ENCODE measurements at regions not wholly inside any gene's neighbourhood (a gene's known extent, or its start where the extent isn't known, plus 50 kb on each side); places are given as distances from the start of the nearest gene placed in this dataset.
"Not testable (repeated sequence)": the region's sequence is repeated elsewhere in the genome, so short reads cannot be mapped to it uniquely, and the experiment has no call there.

DNA sequence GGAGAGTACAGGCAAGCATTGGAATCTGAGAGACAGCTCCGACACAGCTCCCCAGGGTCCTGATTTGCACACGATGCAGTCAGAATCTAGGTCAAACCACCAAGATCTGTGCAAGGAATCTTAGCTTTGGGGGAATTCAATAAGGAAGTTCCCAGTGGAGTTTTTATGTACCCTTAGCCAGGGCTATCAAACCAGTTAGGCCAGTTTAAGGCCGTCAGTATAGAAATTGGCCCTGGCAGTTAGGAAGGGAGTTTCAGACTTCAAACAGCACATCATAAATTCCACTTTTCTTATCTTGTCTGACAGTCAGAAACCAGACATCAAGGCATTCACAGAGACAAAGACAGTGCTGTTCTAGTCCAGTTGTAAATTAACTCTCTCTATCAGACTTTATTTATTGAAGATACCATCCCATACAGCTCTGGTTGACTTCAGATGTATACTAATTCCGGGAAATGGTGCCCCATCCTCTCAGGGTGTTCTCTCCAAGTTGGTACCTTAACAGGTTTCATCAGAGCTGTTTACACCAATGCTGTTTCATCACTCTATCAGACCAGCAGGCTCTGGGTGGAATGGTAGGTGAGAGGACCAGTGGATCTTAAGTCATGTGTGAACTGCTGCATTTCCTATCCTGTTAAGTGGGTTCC is 157.5 kb upstream of the ATF7IP start:
- Histone ChIP-seq H3K9me3 (no peaks in the 10 kb centered on the region), H3K4me3 (no peak overlapping the region), H3K27ac (no peak overlapping the region), H3K27me3 (ENCODE audit: insufficient read depth in 3 of 3, low read length in 2 of 3) (peaks cover 0 to 2% (median 0%) of the 10 kb centered on the region in 3 donors), H3K36me3 (ENCODE audit: insufficient read depth in 1 of 2, low read depth in 1 of 2) (no peaks in the 10 kb centered on the region), H3K4me1 (no peaks in the 10 kb centered on the region)
- TF ChIP-seq, protein P1, sequence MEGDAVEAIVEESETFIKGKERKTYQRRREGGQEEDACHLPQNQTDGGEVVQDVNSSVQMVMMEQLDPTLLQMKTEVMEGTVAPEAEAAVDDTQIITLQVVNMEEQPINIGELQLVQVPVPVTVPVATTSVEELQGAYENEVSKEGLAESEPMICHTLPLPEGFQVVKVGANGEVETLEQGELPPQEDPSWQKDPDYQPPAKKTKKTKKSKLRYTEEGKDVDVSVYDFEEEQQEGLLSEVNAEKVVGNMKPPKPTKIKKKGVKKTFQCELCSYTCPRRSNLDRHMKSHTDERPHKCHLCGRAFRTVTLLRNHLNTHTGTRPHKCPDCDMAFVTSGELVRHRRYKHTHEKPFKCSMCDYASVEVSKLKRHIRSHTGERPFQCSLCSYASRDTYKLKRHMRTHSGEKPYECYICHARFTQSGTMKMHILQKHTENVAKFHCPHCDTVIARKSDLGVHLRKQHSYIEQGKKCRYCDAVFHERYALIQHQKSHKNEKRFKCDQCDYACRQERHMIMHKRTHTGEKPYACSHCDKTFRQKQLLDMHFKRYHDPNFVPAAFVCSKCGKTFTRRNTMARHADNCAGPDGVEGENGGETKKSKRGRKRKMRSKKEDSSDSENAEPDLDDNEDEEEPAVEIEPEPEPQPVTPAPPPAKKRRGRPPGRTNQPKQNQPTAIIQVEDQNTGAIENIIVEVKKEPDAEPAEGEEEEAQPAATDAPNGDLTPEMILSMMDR (IDR thresholded peaks at IDR 0.05), result no peak
- no peak for DNase-seq
- WGBS, 3 donors, result 72 to 74% (median 74%) methylated on average over 4 of the region's 4 CpGs
- no peak for ATAC-seq
- intact Hi-C loops (cut with DNase I), result no loop called here

DNA sequence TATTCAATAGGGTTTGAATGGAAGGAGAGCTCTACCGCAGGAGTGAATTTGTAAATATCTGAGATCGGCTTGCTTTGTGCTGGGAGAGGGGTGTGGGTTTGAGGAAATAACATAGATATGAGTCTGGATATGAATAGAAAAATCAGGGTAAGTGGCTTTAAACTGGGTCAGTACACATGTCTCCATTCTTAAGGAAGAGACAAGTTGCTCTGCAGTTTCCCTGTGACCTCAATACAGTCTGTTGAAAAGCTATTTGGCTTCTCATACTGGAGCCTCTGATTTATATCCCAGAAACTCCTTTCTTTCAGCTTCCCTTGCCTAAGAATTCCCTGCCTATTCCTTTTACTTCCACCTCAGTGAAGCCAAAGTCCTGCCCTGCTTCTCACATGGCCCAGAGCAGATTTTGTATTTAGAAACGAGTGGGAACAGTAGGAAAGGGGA is 153.5 kb upstream of the ATF7IP start:
- H3K27ac ChIP-seq, result no peak overlapping the region
- WGBS, 3 donors, result 86 to 90% (median 88%) methylated on average over 3 of the region's 3 CpGs
- H3K27me3 ChIP-seq (ENCODE audit: insufficient read depth in 3 of 3, low read length in 2 of 3), result peaks cover 0 to 2% (median 0%) of the 10 kb centered on the region in 3 donors
- intact Hi-C loops (cut with DNase I), result no loop called here
- H3K9me3 ChIP-seq, result no peaks in the 10 kb centered on the region
- no peak for ATAC-seq
- no peaks in the 10 kb centered on the region for H3K36me3 ChIP-seq (ENCODE audit: insufficient read depth in 1 of 2, low read depth in 1 of 2)
- no peaks in the 10 kb centered on the region for H3K4me1 ChIP-seq
- TF ChIP-seq, protein P1 (IDR thresholded peaks at IDR 0.05), result no peak
- DNase-seq, result no peak
- no peak overlapping the region for H3K4me3 ChIP-seq

DNA sequence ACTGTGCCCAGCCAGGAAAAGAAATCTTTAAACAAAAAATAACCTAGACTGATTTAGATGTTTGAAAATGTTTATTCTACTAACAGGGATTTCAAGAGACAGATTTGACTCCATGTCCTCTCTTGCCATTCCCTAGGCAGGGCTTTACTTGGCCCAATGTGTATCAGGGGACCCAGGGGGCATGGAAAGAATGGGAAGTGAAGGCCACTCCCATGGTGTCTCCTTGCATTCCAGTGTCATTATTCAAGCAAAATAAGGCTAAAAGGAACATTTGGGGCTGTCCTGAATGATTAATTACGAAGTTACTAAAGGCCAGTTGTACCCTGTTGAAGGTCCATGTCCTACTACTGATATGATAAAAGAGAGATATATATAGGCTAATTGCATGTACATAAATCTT is 151.9 kb upstream of the ATF7IP start:
- DNase-seq, result no peak
- WGBS, 3 donors, result 59 to 77% (median 76%) methylated on average over 1 of the region's 1 CpG
- no peaks in the 10 kb centered on the region for H3K36me3 ChIP-seq (ENCODE audit: insufficient read depth in 1 of 2, low read depth in 1 of 2)

DNA sequence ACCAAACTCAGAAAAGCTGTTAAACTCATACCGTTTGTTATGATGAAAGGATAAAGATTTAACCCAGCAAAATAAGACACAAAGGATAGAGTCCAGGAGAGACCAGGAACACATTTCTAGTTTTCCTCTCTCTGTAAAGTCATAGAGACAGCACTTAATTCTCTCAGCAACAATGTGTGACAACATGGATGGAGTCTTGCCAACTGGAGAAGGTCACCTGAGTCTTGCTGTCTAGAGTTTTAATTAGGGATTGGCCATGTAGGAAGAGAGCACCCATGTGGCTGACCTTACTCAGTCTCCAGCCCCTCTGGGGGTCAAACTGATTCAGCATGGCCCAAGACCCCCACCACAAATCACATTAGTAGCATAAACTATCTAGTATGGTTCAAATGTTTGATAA is 151.0 kb upstream of the ATF7IP start:
- TF ChIP-seq, protein P1 (IDR thresholded peaks at IDR 0.05), result no peak
- intact Hi-C loops (cut with DNase I), result no loop called here
- Histone ChIP-seq H3K36me3 (ENCODE audit: insufficient read depth in 1 of 2, low read depth in 1 of 2) (no peaks in the 10 kb centered on the region), H3K27me3 (ENCODE audit: insufficient read depth in 3 of 3, low read length in 2 of 3) (no peaks in the 10 kb centered on the region), H3K4me1 (no peaks in the 10 kb centered on the region), H3K9me3 (no peaks in the 10 kb centered on the region), H3K4me3 (no peak overlapping the region), H3K27ac (no peak overlapping the region)
- no peak for DNase-seq
- 48 to 60% (median 53%) methylated on average over 1 of the region's 1 CpG for WGBS, 3 donors
- ATAC-seq, result no peak

More for the DNA sequence above, 151.9 kb upstream of the ATF7IP start:
- peaks cover 0 to 2% (median 0%) of the 10 kb centered on the region in 3 donors for H3K27me3 ChIP-seq (ENCODE audit: insufficient read depth in 3 of 3, low read length in 2 of 3)
- TF ChIP-seq, protein P1 (IDR thresholded peaks at IDR 0.05), result no peak
- H3K9me3 ChIP-seq, result no peaks in the 10 kb centered on the region
- no peak for ATAC-seq
- H3K4me3 ChIP-seq, result no peak overlapping the region
- H3K27ac ChIP-seq, result no peak overlapping the region
- no peaks in the 10 kb centered on the region for H3K4me1 ChIP-seq
- intact Hi-C loops (cut with DNase I), result no loop called here

DNA sequence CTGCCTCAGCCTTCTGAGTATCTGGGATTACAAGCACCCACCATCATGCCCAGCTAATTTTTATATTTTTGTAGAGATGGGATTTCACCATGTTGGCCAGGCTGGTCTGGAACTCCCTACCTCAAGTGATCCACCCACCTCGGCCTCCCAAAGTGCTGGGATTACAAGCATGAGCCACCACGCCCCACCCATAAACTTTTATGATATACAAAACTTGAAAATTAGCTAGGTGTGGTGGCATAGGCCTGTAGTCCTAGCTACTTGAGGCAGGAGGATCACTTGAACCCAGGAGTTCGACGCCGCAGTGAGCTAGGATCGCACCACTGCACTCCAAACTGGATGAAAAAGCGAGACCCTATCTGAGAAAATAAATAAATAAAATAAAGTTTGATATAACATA is 149.5 kb upstream of the ATF7IP start:
- H3K27ac ChIP-seq; H3K9me3 ChIP-seq; ATAC-seq; DNase-seq; intact Hi-C loops (cut with DNase I); H3K4me1 ChIP-seq; H3K36me3 ChIP-seq (ENCODE audit: insufficient read depth in 1 of 2, low read depth in 1 of 2); H3K27me3 ChIP-seq (ENCODE audit: insufficient read depth in 3 of 3, low read length in 2 of 3): not testable (repeated sequence)
- 95 to 98% (median 96%) methylated on average over 7 of the region's 7 CpGs for WGBS, 3 donors
- H3K4me3 ChIP-seq, result peak overlapping the region; percentile 61
